ENCODE measurements at regions not wholly inside any gene's neighbourhood (a gene's known extent, or its start where the extent isn't known, plus 50 kb on each side); places are given as distances from the start of the nearest gene placed in this dataset.

DNA sequence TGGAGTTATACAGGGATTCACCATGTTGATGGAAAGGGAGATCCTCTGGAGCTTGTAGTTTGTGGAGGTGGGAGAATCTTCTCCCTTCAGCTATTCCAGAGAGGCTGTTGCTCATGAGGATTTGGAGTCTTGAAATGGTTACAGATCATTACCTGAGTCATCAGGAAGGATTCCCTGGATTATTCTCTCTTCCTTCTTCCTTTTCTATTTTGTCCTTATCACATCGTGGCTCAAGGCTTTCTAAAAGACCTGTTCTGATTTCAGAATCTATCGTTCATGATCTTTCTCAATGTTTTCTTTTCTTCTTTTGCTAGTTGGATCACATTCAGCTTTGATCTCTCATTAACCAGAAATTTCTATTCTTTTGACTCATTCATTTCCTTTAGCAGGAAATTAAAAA, 196.0 kb downstream of the KLF5 start:
- TF ChIP-seq CTCF (conservative IDR thresholded peaks at IDR 0.05; ENCODE audit: low read length) (no peak), EZH2phosphoT487 (IDR thresholded peaks at IDR 0.05; ENCODE audit: borderline replicate concordance, low read depth, low read length) (no peak)
